H1 (cell line): ENCODE measurements at regions not wholly inside any gene's neighbourhood (a gene's known extent, or its start where the extent isn't known, plus 50 kb on each side); places are given as distances from the start of the nearest gene placed in this dataset.

ENCODE experiments used
- SAP30 ChIP-seq: fragments of 300-600 bp; sonication (generic); IDR thresholded peaks from 2 replicates; pipeline ENCODE4 v1.7.1; 2012; ENCODE audit warnings: low read length, moderate library complexity, mild to moderate bottlenecking, inconsistent platforms; ENCODE audit not compliant: insufficient read depth, insufficient replicate concordance
- SRF ChIP-seq: IDR thresholded peaks from 2 replicates; pipeline ENCODE4 v1.6.1; 2011; ENCODE audit warnings: mild to moderate bottlenecking, low read depth, low read length, moderate library complexity
- TF ChIP-seq, protein P1 (sequence below): fragments of 300-600 bp; sonication (generic); IDR thresholded peaks from 2 replicates; pipeline ENCODE4 v1.7.1; 2012; ENCODE audit warnings: low read length, moderate library complexity, mild to moderate bottlenecking, inconsistent platforms; ENCODE audit not compliant: insufficient replicate concordance
- TF ChIP-seq, protein P2 (sequence below): IDR thresholded peaks from 2 replicates; pipeline ENCODE4 v1.6.1; 2011; ENCODE audit warnings: low read depth, mild to moderate bottlenecking, low read length; ENCODE audit not compliant: insufficient read depth

DNA sequence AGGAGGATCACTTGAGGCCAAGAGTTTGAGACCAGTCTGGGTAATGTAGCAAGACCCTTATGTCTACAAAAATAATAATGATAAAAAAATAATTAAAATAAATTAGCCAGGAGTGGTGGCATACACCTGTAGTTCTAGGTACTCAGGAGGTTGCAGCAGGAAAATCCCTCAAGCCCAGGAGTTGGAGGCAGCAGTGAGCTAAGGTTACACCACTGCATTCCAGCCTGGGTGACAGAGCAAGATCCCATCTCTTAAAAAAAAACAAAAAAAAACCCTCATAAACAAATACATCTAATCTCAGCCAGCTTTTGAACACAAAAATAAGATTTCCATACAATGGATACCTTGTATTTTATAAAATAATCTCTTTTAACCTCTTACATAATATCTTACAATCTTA lies 363.3 kb upstream of the KLF4 start (continued):
- TF ChIP-seq, protein P1, sequence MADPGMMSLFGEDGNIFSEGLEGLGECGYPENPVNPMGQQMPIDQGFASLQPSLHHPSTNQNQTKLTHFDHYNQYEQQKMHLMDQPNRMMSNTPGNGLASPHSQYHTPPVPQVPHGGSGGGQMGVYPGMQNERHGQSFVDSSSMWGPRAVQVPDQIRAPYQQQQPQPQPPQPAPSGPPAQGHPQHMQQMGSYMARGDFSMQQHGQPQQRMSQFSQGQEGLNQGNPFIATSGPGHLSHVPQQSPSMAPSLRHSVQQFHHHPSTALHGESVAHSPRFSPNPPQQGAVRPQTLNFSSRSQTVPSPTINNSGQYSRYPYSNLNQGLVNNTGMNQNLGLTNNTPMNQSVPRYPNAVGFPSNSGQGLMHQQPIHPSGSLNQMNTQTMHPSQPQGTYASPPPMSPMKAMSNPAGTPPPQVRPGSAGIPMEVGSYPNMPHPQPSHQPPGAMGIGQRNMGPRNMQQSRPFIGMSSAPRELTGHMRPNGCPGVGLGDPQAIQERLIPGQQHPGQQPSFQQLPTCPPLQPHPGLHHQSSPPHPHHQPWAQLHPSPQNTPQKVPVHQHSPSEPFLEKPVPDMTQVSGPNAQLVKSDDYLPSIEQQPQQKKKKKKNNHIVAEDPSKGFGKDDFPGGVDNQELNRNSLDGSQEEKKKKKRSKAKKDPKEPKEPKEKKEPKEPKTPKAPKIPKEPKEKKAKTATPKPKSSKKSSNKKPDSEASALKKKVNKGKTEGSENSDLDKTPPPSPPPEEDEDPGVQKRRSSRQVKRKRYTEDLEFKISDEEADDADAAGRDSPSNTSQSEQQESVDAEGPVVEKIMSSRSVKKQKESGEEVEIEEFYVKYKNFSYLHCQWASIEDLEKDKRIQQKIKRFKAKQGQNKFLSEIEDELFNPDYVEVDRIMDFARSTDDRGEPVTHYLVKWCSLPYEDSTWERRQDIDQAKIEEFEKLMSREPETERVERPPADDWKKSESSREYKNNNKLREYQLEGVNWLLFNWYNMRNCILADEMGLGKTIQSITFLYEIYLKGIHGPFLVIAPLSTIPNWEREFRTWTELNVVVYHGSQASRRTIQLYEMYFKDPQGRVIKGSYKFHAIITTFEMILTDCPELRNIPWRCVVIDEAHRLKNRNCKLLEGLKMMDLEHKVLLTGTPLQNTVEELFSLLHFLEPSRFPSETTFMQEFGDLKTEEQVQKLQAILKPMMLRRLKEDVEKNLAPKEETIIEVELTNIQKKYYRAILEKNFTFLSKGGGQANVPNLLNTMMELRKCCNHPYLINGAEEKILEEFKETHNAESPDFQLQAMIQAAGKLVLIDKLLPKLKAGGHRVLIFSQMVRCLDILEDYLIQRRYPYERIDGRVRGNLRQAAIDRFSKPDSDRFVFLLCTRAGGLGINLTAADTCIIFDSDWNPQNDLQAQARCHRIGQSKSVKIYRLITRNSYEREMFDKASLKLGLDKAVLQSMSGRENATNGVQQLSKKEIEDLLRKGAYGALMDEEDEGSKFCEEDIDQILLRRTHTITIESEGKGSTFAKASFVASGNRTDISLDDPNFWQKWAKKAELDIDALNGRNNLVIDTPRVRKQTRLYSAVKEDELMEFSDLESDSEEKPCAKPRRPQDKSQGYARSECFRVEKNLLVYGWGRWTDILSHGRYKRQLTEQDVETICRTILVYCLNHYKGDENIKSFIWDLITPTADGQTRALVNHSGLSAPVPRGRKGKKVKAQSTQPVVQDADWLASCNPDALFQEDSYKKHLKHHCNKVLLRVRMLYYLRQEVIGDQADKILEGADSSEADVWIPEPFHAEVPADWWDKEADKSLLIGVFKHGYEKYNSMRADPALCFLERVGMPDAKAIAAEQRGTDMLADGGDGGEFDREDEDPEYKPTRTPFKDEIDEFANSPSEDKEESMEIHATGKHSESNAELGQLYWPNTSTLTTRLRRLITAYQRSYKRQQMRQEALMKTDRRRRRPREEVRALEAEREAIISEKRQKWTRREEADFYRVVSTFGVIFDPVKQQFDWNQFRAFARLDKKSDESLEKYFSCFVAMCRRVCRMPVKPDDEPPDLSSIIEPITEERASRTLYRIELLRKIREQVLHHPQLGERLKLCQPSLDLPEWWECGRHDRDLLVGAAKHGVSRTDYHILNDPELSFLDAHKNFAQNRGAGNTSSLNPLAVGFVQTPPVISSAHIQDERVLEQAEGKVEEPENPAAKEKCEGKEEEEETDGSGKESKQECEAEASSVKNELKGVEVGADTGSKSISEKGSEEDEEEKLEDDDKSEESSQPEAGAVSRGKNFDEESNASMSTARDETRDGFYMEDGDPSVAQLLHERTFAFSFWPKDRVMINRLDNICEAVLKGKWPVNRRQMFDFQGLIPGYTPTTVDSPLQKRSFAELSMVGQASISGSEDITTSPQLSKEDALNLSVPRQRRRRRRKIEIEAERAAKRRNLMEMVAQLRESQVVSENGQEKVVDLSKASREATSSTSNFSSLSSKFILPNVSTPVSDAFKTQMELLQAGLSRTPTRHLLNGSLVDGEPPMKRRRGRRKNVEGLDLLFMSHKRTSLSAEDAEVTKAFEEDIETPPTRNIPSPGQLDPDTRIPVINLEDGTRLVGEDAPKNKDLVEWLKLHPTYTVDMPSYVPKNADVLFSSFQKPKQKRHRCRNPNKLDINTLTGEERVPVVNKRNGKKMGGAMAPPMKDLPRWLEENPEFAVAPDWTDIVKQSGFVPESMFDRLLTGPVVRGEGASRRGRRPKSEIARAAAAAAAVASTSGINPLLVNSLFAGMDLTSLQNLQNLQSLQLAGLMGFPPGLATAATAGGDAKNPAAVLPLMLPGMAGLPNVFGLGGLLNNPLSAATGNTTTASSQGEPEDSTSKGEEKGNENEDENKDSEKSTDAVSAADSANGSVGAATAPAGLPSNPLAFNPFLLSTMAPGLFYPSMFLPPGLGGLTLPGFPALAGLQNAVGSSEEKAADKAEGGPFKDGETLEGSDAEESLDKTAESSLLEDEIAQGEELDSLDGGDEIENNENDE = no peak
- TF ChIP-seq, protein P2, sequence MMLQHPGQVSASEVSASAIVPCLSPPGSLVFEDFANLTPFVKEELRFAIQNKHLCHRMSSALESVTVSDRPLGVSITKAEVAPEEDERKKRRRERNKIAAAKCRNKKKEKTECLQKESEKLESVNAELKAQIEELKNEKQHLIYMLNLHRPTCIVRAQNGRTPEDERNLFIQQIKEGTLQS = no peak
- no peak for TF ChIP-seq SRF
- TF ChIP-seq SAP30 = no peak
